ENCODE measurements at regions not wholly inside any gene's neighbourhood (a gene's known extent, or its start where the extent isn't known, plus 50 kb on each side); places are given as distances from the start of the nearest gene placed in this dataset.

DNA sequence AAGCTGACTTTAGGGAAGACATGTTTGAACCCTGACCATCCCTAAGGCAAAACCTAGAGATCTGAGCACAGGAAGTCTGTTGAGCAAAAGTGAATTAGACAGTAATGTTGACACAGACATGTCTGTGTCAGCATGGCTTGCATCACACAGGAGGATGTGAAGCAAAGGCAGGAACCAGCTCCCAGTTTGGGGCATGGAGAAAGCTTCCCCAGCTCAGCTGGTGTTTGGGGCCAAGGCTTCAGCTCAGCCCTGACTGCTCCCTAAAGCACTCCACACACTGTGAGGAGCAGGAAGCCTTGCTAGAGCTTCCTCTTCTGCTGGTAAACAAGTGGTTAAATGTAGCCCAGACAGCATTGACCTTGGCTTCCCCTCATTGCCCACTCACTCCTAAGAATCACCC is 153.8 kb upstream of the UBL3 start:
- no peak for DNase-seq

DNA sequence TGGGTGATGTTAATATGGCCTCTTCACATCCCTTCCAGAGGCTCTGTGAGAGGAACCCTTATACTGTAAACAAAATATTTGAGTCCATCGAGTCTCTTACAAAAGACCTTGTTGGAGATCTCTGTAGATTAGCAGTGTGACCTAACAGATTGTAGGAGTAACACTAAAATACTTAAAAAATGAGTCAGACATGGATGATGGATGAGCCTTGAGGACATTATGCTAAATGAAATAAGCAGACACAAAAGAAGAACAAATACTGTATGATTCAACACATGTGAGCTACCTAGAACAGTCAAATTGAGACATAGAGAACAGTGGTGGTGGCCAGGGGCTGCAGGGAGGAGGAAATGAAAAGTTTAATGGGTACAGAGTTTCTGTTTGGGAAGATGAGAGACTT is 152.2 kb upstream of the UBL3 start:
- DNase-seq = no peak

DNA sequence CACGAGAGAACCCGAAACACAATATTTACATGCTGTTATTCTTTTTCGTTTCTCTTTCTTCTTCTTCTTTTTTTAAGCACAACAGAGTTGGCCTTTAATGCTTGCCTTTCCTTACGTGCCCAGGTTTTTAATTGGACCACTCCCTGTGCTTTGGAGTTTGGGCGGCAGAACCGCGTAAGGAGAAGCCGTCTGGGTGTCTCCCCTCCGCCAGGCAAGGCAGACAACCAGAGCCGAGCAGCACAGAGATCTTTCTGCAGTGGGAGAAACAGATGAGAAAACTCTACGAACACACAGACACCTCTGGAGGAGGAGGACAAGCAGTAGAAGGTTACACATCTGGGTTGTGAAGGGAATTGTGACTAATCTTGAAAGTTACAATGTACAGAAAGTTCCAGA is 150.0 kb upstream of the UBL3 start:
- DNase-seq = no peak

DNA sequence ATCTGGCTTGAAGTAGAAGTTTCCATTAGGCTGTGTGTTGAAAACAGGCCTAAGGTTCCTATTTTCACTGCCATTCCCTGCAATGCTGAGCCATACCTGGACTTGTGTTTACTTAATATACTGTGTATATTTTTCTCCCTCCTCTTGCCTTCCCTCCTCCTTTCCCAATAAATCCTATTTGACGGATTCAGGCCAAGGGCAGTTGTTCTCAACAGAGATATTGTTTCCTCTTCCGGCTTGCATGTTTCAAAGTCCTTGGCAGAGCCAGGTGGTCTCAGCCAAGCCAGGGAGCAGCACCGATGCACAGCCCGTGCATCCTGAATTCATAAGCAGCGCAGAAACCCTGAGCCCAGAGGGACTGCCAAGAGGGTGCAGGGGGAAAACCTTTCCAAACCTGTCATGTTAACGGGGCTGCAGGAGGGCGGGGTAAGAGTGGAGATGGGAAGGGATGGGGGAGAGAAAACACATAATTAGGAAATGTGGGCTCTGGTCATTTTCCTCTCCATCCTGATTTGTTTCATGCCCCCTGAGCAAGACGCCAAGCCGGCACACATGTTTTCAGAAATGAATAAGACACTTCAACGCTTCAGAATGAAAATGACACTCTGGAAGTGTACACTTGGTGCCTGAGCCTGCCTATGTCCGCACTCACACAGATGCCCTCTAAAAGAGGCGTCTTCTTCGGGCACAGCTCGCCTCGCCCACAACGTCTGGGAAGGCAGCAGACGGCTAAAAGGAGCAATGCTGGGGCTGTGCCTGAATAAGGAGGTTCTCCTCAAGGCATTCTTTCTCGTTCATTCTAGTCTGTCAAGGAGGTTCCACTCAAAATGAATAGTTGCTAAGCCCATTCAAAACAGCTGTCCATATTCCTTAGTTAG is 149.3 kb upstream of the UBL3 start:
- DNase-seq = no peak

DNA sequence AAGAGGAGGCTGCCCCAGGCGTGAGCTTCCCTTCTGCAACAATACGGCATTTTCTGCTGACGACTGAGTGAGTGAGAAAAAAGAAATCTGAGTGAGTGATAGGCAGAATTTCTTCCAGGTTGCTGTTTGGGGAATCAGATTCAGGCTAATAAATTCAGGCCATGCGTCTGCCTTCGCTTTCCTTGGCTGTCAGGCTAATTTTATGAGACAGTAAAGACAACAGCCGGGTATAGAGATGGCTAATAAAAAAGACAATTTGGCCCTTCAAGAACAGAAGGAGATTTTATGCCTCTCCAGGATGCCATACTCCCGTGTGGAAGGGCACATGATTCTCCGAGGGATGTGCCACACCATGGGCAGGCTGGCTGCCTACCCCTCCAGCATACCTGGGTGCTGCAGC is 145.9 kb upstream of the UBL3 start:
- DNase-seq = no peak

DNA sequence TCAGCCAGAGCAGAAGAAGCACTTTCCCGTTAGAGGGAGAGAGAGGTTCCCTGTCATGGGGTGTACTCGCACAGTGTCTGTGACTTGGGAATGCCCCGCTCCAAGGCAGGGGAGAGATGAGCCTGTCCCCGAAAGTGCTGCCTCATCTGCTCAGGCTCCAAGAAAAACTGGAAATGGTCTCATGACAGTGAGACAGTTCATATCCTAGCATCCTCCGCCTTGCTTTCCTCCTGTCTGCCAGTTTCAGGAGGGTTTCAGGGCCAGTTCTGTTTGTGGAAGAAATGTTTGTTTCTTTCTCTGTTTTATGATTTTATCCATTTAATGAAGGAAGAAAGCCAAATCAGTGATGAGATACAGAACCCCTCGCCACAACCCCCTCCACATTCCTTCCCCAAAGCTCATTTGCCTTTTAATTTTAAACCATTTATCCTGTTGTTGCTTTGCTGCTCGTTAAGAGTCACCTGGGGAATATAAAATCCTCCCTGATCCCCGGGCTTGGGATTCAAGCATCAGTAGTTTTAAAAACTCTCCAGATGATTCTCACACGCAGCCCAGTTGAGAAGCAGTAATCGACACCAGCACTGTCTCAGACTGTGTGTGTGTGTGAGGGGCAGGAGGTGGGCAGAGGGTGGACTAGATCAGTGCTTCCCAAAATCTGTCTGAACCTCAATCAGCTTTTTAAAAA is 144.6 kb upstream of the UBL3 start:
- DNase-seq = no peak

DNA sequence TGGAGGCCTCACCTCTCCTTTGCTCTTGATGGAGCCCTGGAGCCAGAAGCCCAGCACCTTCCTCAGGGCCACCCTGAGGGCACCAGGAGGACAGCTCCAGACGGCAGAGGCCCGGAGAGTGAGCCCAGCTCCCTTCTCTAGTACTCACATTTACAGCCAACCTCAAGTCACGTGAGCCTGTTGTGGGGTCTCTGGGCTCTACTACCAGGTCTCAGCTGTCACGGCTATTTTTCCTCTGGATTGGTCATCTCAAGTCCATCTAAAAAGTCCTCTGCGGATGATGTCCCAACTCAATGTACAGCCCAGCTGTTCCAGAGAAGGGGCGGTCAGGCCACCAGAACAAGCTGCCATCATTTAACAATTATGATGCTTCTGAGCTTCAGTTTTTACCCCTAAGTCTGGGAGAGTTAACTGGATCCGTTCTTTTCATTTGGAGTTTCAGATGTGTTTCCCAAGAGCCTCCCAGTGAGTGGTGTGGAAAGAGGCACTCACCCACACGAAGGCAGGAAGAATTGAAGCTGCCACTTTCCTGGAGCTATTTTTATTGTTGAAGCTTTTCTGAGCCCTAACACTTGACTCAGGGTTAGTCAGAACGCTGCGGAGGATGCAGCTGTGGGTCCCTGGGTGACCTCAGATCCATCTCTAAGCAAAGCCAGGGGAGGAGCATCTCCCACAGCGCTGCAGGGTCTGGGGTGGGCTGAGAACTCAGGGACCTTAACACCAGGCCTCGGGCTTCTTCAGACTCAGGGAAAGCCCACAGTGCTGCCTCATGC is 143.5 kb upstream of the UBL3 start:
- peak in 1 of 58 donors; percentile 10 for DNase-seq

DNA sequence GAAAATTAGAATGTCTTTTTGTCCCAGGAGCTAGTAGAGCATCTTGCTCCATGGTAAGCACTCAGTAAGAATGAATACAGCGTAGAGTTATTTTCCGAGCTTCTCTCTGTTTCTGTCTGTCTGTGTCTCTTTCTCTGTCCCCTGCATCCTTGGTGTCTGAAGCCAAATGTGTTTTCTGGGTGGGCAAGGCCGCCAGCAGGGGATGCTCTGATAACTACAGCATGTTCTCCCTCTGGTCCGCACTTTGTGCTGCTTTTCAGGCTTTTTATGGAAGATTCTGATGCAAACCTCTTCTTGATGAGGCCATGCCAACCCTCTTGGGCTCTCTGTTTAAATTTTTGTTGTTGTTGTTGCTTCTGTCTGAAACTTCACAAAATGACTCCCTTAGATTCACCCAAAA is 142.8 kb upstream of the UBL3 start:
- DNase-seq = no peak

DNA sequence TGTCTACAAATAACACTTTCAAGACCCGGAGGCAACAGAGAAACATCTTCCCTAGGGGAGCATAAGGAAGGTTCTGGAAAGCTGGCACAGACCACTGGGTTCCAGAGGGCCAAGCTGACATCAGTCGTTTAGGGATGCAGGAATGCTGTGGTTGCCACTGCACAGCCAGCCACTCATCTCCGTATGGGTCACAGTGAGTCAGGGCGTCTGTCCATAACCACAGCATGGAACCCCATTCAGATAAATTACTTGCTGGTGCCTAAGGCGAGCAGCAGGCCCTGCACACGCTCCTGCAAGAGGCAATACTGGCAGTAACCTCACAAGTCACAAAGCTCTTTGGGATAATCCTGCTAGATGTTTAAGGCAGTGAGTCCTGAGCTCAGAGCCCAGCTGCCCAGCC is 140.9 kb upstream of the UBL3 start:
- DNase-seq = no peak

DNA sequence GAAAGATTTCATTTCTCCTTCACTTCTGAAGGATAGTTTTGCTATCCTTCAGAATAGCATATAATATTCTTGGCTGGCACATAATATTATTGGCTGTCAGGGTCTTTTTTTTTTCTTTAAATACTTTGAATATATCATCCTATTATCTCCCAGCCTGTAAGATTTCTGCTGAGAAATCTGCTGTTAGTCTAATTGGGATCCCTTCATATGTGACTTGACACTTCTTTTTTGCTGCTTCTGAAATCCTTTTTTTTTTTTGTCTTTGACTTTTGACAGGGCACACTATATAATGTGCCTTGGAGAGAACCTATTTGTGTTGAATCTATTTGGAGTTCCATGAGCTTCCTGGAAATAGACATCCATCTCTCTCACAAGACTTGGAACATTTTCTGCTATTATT is 136.9 kb upstream of the UBL3 start:
- DNase-seq = no peak

DNA sequence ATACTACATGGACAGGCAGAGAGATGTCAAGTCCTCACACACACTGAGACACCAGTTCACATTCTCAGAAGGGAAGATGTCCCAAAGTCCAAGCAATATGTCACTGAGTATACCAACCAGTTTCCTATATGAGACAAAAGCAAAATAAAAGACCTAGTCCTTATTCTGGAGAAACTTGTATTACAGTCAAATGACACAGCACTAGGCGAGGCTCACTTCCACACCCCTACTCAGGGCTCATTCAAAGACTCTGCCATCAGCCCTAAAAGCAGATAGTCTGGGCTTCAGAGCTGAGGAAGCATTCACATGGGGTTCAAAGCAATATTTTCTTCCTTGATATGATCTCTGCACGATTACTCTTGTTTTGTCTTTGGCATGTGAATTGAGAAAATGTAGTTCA is 129.9 kb upstream of the UBL3 start:
- DNase-seq = no peak

DNA sequence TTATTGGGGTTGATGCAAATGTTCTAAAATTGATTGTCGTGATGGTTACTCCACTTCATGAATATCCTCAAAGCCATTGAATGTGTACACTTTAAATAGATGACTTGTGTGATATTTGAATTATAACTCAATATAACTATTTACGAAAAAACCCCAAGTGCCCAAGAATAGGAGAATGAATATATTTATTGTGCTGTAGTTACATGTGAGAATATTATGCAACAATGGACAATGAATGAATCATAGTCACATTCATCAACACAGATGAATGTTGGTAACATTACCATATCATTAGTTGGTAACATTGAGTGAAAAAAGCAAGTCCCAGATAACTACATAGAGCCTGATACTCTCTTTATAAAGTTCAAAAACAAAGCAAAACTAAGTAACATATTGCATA is 127.8 kb upstream of the UBL3 start:
- no peak for DNase-seq

DNA sequence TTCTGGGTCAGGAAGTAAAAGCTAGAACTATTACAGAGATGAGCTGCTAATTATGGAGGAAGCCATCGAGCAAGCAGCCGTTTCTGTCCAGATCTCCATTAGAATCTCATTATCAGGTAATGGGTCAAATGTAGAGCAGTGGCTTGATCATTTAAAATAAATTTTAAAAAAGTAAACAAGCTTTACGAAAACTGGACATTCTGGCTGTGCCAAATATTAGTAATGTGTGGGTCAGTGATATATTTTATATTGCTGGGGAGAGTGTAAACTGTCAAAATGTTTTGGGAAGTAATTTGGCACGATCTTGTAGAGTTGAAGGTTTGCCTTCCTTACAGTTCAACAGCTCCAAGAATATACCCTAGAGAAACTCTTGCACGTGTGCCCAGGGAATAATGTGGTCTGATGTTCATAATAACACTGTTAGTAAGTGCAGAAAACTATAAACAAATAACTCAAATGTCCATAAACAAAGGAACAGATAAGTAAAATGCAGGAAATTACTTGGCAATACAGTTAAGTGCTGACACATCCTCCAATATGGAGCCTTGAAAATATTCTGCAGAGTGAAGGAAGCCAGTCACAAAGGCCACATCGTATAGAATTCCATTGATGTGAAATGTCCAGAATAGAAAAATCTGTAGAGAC is 127.2 kb upstream of the UBL3 start:
- no peak for DNase-seq

DNA sequence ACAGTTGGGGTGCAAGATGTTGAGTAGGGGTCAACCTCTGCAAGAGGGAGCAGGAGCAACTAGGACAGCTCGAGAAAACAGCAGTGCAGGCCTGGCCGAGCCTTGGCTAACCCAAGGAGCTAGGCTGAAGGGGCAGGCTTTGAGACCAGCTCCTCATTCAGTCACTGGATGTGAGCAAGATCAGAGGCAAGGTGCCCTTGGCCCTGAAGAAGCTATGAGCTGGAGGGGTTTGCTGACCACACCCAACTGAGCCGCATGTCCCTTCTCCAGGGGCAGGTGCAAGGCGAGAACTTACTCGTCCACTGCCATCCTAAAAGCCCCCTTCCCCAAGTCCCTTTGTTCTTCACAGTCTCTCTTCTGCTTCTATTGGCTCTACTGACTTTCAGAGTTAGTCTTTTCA is 126.1 kb upstream of the UBL3 start:
- DNase-seq = no peak

DNA sequence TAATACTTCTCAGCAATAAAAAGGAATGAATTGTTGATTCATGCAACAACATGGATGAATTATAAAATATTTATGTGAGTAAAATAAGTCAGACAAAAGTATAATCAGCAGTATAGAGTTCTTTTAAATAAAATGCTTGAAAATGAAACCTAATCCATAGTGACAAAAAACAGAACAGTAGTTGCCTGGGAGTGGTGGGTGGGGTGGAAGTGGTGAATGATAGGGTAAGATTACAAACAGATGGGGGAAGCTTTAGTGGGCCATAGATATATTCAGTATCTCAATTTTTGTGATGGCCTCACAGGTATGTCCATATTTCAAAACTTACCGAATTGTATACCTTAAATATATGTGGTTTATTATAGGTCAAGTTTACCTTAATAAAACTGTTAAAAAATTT is 124.9 kb upstream of the UBL3 start:
- DNase-seq = no peak

DNA sequence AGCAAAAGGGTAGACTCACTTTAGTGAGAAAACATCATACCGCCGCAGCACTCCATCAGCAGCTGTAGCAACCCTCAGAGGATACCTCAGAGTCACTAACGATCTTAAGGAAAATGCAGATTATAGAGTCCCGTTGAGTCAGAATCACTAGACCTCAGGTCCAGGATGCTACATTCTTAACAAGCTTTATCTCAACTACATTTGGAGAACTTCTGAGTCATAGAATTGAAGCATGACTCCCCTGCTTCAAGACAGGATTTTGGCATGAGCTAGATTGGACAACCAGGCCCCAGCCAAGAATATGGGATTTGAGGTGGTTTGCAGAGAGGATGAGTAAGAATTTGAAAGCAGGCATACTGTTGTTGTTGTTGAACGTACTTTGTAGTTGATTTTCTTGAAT is 118.9 kb upstream of the UBL3 start:
- DNase-seq = no peak

DNA sequence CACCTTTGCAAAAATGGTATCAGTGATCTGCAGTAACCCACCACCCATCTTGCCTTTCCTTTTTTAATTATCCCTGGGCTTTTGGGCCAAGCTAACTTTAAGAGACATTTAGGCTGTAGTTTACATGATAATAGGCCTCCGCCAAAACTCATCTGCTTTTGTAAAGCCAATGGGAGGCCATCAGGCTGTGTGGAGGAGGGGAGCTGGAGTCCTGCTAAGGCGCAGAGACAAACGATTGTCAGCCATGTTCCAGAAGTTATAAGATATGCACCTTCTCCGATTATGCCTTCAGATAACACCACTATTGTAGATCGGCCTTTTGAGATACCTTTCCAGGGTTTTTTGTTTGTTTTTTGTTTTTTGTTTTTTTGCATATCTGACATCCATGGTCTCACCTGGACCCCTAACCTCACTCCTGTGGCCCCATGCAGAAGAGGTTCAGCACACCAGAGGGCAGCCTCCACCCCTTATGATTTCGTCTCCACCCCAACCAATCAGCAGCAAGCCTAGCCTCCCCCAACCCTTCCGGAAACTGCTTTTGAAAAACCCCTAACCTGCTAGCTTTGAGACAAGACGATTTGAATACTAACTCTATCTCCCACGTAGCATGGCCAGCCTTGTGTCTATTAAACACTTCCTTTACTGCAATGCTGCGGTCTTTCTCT is 113.9 kb upstream of the UBL3 start:
- no peak for DNase-seq

DNA sequence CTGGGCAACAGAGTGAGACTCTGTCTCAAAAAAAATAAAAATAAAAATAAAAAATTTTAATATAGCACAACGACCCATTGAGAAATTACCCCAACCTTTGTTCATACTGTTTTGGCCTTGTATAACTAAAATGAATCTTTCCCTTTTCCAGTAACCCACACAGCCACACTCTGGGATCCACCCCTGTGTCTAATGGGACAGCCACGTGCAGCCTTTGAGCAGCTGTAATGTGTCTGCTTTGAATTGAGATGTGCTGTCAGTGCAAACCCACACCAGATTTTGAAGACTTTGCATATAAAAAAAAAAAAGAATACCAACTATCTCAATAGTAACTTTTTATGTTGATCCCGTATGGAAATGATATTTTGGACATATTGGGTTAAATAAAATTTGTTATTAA is 112.7 kb upstream of the UBL3 start:
- peak in 1 of 58 donors; percentile 13 for DNase-seq

DNA sequence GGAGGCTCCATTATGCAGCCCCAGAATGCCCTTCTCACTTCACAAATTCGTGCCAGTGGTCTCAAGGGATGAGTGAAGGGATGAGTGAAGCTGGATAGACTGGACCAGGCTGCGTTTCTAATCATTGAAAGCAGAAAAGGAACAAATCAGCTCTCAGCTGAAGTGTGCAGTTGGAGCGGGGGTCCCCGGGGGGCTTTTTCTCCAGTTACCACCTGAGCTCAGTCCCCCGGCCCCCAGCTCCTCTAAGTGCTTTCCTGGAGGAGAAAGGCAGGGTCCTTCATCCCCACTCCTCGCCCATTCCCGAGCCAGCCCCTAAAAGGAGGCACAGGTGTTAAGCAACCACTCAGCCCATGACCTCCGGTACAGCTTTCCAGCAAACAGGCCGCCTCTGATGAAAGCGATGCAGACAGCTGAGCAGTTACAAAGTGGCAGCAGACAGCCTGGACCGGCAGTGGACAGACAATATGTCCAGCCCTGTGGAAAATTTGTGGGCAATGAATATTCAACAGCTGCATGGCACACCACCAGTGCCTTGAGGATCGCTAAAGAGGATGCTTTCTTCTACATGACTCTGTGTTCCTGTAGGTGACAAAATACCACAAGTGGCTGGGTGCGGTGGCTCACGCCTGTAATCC is 110.7 kb upstream of the UBL3 start:
- no peak for DNase-seq

DNA sequence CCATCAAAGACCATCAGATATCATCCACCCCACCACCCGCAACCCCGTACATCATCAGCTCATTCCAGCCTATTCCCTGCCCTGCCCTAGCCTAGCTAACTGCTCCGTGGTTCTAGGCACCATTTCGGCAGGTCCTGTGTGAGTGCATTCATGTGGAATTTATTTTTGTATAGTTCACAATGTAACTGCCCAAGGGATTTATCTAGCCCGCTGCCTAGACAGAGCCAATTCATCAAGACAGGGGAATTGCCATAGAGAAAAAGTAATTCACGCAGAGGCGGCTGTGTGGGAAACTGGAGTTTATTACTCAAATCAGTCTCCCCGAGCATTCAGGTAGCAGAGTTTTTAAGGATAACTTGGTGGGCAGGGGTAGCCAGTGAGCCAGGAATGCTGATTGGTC is 109.2 kb upstream of the UBL3 start:
- no peak for DNase-seq

DNA sequence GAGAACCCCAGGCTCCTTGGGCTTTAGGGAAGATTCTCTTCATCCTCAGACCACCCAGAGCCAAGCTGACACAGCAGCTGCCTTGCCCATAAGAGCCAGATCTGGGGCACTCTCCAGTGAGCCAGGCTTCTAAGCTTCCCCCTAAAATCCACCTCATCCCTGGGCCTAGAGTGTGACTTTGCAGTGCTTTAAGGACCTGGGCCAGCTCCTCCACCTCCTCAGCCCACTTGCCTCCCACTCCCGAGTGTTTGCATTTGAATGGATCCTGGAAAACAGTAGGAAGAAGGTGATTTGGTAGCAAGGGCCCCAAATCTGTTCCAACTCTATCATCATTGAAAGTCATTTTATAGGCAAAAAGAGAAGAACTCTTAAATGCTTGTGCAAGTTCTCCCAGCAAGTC is 108.7 kb upstream of the UBL3 start:
- no peak for DNase-seq
